ENCODE measurements at regions not wholly inside any gene's neighbourhood (a gene's known extent, or its start where the extent isn't known, plus 50 kb on each side); places are given as distances from the start of the nearest gene placed in this dataset.

DNA sequence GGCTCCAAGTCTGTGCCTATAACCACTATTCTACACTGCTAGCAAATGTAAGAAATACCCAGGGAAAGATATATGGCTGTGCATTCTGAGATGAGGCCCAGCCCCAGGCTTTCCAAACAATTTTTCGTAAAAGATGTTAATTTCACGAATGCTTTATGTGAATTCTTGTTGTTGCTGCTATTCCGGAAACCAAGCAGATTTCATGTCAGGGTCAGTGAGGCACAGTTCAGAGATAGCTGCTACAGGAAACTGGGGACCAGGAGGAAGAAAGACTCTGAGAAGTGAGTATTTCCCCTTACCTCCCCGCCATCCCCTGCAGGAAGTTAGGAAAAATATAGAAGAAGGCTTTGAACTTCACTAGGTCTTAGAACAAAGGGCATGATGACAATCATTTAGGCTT is 84.7 kb upstream of the TP53I11 start:
- dilution Hi-C loops (cut with MboI; ENCODE audit: extremely low pct_ligation_motif_present, low sequenced_read_pairs) = no loop called here
- FAIRE-seq (no peak), DNase-seq (ENCODE audit: low read depth, low spot score) (no peak)
- Histone ChIP-seq H3K27ac (ENCODE audit: control insufficient read depth, insufficient read depth, low read length) (no peak overlapping the region), H3K27me3 (ENCODE audit: control insufficient read depth, extremely low read depth, insufficient read depth, low read length) (no peaks in the 10 kb centered on the region), H3K9me1 (ENCODE audit: control insufficient read depth, extremely low read depth, insufficient read depth, low read length) (no peaks in the 10 kb centered on the region), H3K9ac (ENCODE audit: control insufficient read depth, extremely low read depth, insufficient read depth, low read length) (no peak overlapping the region), H3K4me1 (ENCODE audit: control insufficient read depth, extremely low read depth, insufficient read depth, low read length) (no peaks in the 10 kb centered on the region), H3K36me3 (ENCODE audit: control insufficient read depth in 2 of 2, extremely low read depth in 1 of 2, insufficient read depth in 2 of 2, low read length in 2 of 2) (no peaks in the 10 kb centered on the region), H3K4me3 (ENCODE audit: control insufficient read depth in 2 of 3, extremely low read depth in 1 of 3, insufficient read depth in 2 of 3, low read depth in 1 of 3, low read length in 3 of 3) (no peak overlapping the region), H4K20me1 (ENCODE audit: control insufficient read depth, extremely low read depth, insufficient read depth, low read length) (no peaks in the 10 kb centered on the region), H3K79me2 (ENCODE audit: control insufficient read depth, insufficient read depth, low read length) (no peaks in the 10 kb centered on the region), H2AFZ (ENCODE audit: control insufficient read depth, low read length) (no peak overlapping the region), H3K4me2 (ENCODE audit: control insufficient read depth, extremely low read depth, insufficient read depth, low read depth, low read length) (no peak overlapping the region), H3K9me3 (ENCODE audit: control insufficient read depth, low read depth, low read length) (peaks cover 2% of the 10 kb centered on the region)
- TF ChIP-seq, protein P1, sequence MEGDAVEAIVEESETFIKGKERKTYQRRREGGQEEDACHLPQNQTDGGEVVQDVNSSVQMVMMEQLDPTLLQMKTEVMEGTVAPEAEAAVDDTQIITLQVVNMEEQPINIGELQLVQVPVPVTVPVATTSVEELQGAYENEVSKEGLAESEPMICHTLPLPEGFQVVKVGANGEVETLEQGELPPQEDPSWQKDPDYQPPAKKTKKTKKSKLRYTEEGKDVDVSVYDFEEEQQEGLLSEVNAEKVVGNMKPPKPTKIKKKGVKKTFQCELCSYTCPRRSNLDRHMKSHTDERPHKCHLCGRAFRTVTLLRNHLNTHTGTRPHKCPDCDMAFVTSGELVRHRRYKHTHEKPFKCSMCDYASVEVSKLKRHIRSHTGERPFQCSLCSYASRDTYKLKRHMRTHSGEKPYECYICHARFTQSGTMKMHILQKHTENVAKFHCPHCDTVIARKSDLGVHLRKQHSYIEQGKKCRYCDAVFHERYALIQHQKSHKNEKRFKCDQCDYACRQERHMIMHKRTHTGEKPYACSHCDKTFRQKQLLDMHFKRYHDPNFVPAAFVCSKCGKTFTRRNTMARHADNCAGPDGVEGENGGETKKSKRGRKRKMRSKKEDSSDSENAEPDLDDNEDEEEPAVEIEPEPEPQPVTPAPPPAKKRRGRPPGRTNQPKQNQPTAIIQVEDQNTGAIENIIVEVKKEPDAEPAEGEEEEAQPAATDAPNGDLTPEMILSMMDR (optimal IDR thresholded peaks at IDR 0.05 in 1 of 3, IDR thresholded peaks at IDR 0.05 in 1 of 3, conservative IDR thresholded peaks at IDR 0.05 in 1 of 3; ENCODE audit: extremely low read depth in 1 of 3, insufficient read depth in 2 of 3, low read length in 3 of 3) = no peak
- no peak for TF ChIP-seq EZH2 (IDR thresholded peaks at IDR 0.05; ENCODE audit: low read length)

DNA sequence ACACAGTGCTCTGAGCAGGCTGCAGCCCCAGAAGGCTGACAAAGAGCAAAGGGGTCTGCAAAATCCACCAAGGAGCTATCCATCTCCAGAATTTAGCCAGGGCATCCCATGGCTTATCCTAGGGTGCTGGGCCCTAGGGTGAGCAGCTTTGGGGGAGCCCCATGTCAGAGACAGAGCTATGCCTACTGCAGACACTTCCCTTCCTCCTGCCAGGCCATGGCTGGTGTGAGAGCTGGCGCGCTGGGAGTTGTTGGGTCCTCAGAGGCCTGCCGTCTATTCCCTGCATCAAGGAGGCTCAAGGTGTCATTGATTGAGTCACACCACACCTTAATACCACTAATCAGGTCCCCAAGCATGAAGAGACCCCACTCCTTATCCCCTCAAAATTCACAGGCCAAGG is 85.3 kb upstream of the TP53I11 start:
- no peak for DNase-seq (ENCODE audit: low read depth, low spot score)
- Histone ChIP-seq H3K79me2 (ENCODE audit: control insufficient read depth, insufficient read depth, low read length) (no peaks in the 10 kb centered on the region), H3K9ac (ENCODE audit: control insufficient read depth, extremely low read depth, insufficient read depth, low read length) (no peak overlapping the region), H3K9me1 (ENCODE audit: control insufficient read depth, extremely low read depth, insufficient read depth, low read length) (no peaks in the 10 kb centered on the region), H3K4me3 (ENCODE audit: control insufficient read depth in 2 of 3, extremely low read depth in 1 of 3, insufficient read depth in 2 of 3, low read depth in 1 of 3, low read length in 3 of 3) (no peak overlapping the region), H3K27me3 (ENCODE audit: control insufficient read depth, extremely low read depth, insufficient read depth, low read length) (no peaks in the 10 kb centered on the region), H2AFZ (ENCODE audit: control insufficient read depth, low read length) (no peak overlapping the region), H3K9me3 (ENCODE audit: control insufficient read depth, low read depth, low read length) (peaks cover 2% of the 10 kb centered on the region), H4K20me1 (ENCODE audit: control insufficient read depth, extremely low read depth, insufficient read depth, low read length) (no peaks in the 10 kb centered on the region), H3K4me1 (ENCODE audit: control insufficient read depth, extremely low read depth, insufficient read depth, low read length) (no peaks in the 10 kb centered on the region), H3K27ac (ENCODE audit: control insufficient read depth, insufficient read depth, low read length) (no peak overlapping the region), H3K36me3 (ENCODE audit: control insufficient read depth in 2 of 2, extremely low read depth in 1 of 2, insufficient read depth in 2 of 2, low read length in 2 of 2) (no peaks in the 10 kb centered on the region), H3K4me2 (ENCODE audit: control insufficient read depth, extremely low read depth, insufficient read depth, low read depth, low read length) (no peak overlapping the region)
- TF ChIP-seq, protein P1 (optimal IDR thresholded peaks at IDR 0.05 in 1 of 3, IDR thresholded peaks at IDR 0.05 in 1 of 3, conservative IDR thresholded peaks at IDR 0.05 in 1 of 3; ENCODE audit: extremely low read depth in 1 of 3, insufficient read depth in 2 of 3, low read length in 3 of 3) = no peak
- TF ChIP-seq EZH2 (IDR thresholded peaks at IDR 0.05; ENCODE audit: low read length) = no peak
- dilution Hi-C loops (cut with MboI; ENCODE audit: extremely low pct_ligation_motif_present, low sequenced_read_pairs) = no loop called here
- no peak for FAIRE-seq
